RWPE1 (cell line): ENCODE measurements at regions not wholly inside any gene's neighbourhood (a gene's known extent, or its start where the extent isn't known, plus 50 kb on each side); places are given as distances from the start of the nearest gene placed in this dataset.

Experiments used
- CTCF ChIA-PET: fragments of 350-600 bp; sonication (Branson Sonifier 250); formaldehyde crosslinking; extraction: SDS; loops from one replicate; lab custom pipeline; 2021; lab: Yijun Ruan, JAX
- POLR2A ChIA-PET: fragments of 400-600 bp; formaldehyde crosslinking; extraction: SDS; loops from one replicate; lab custom pipeline; 2020; ENCODE audit warnings: antibody characterized with exemption; ENCODE audit not compliant: low non-redundant PET; lab: Yijun Ruan, JAX
- DNase-seq: peaks from one replicate; pipeline ENCODE4 v3.0.0; 2012; ENCODE audit warnings: low spot score
- H3K27ac ChIP-seq: fragments of 450-650 bp; 2 replicates; pipeline ENCODE4 v1.5.1; 2017
- TF ChIP-seq, protein P1 (sequence below): fragments of 450-650 bp; conservative IDR thresholded peaks from 2 replicates; pipeline ENCODE4 v1.5.1; 2017; ENCODE audit warnings: low read depth, mild to moderate bottlenecking

DNA sequence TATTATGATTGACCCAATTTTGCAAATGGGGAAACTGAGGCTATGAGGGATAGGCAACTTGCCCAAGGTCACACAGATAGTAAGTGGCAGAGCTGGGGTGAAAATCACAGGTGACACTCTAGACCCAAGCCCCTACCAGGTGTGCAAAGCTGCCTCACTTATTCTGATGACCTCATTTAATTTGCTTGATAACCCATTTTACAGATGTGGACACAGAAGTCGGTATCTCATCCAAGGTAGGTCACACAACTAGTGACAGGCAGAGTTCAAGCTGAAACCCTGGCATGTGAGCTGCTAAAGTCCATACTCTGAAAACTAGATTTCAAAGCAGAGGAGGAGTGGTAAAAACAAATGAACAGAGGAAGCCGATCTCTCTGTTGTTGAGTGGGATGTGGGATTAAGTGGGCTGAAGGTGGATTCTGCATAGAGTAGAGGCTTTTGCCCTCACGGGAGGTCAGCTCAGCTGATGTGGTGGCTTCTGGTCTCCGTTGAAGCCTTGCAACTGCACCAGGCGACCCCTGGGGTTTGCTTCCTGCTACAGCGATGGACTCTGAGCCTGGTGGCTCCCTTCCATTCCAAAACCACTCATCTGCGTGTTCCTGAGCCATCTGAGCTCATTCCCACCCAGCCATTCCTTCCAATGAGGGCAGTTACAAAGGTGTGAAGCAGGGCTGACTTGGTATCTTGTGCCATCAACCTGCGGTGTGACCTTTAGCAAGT, 164.3 kb upstream of the FHL2 start:
- ChIA-PET POLR2A (interaction anchor here (0.6 kb wide), 2 partner anchors 61 to 119 kb away, joined by 5 read pairs; no protein-coding TSS in a partner anchor), CTCF (interaction anchor here (0.6 kb wide), 1 partner anchor 41 kb away, joined by 3 read pairs; no protein-coding TSS in a partner anchor)
- H3K27ac ChIP-seq, result no peak overlapping the region
- DNase-seq, result no peak
- TF ChIP-seq, protein P1, sequence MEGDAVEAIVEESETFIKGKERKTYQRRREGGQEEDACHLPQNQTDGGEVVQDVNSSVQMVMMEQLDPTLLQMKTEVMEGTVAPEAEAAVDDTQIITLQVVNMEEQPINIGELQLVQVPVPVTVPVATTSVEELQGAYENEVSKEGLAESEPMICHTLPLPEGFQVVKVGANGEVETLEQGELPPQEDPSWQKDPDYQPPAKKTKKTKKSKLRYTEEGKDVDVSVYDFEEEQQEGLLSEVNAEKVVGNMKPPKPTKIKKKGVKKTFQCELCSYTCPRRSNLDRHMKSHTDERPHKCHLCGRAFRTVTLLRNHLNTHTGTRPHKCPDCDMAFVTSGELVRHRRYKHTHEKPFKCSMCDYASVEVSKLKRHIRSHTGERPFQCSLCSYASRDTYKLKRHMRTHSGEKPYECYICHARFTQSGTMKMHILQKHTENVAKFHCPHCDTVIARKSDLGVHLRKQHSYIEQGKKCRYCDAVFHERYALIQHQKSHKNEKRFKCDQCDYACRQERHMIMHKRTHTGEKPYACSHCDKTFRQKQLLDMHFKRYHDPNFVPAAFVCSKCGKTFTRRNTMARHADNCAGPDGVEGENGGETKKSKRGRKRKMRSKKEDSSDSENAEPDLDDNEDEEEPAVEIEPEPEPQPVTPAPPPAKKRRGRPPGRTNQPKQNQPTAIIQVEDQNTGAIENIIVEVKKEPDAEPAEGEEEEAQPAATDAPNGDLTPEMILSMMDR, result no peak

DNA sequence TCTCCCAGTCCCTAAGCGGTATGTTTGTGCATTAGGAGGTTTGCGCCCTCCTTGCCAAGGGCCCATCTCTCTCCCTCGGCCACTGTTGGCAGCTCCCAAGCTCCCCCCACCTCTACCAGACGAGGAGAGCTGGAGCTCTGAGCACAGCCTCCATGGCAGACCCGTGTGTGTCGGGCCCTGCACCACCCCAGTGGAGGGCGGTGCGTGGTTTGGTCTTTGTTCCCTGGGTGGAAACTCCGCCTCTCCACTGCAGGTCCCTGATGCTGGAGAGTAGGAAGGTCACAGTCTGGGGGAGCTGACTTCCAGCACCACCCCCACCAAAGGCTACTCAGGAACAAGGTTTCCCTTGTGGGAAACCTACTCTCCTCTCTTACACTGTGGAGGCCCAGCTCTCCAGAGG, 162.6 kb upstream of the FHL2 start:
- no peak for DNase-seq
- H3K27ac ChIP-seq, result no peak overlapping the region
- ChIA-PET POLR2A (no interaction called here), CTCF (no interaction called here)
- TF ChIP-seq, protein P1, result no peak

DNA sequence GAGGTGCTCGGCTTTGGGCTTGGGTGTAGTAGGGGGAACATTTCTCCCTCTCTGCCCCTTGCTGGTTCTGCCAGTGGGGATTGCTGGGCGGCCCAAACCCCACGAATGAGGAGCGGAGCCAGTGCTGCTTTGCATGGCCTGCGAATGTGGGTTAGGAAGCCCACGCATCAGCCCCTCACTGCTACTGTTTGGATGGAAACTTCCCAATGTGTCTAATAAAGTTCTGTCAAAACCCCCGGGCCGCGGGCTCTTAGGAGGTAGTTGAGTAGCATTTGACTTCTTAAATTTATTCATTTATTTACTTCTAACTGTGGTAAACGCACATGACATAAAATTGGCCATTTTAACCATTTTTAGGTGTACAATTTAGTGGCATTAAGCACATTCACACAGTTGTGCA, 161.3 kb upstream of the FHL2 start:
- TF ChIP-seq, protein P1, result no peak
- ChIA-PET POLR2A (no interaction called here), CTCF (no interaction called here)
- H3K27ac ChIP-seq, result no peak overlapping the region
- DNase-seq, result no peak

DNA sequence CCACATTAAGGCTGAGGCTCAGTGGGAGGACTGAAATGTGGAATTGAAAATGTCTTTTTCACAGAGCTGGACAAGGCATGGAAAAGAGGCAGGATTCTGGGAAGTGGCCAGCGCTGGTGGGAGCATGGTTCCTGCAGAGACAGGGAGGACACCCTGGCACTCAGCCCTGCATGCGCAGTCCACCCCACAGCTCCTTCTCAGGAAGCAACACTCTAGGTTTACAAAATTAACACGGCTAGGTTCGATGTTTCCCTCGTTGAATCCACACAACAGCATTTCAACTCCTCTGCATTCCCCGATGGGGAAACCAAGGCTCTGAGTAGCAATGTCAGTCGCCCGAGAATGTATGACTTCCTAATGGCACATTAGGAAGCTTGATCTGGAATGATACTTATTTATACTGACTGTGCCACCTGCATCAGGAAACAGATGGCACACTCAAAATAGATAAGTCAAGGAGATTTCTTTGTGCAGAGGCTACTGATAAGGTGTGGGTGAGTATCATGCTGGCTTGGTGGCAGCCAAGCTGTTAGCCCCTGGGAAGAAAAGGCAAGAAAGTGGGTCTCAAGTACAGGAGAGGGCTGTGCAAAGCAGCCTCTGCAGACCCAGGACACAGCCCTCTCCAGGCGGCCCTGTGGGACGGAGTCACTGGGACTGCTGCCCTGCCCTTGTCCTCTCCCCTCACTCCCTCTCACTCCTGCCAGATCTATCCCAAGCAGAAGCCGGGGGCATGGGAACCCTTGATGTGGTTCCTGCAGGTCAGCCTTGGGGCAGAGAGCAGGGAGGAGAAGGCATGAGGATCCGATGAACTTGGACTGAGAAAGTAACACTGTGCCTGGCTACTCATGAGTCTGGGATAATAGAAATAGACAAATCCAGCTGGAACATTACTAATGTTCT, 158.4 kb upstream of the FHL2 start:
- H3K27ac ChIP-seq, result no peak overlapping the region
- DNase-seq, result no peak
- ChIA-PET CTCF (interaction anchor here (0.7 kb wide), 1 partner anchor 258 kb away, joined by 4 read pairs; no protein-coding TSS in a partner anchor), POLR2A (interaction anchor here (0.6 kb wide), 1 partner anchor 10 kb away, joined by 4 read pairs; no protein-coding TSS in a partner anchor)
- TF ChIP-seq, protein P1, result no peak

DNA sequence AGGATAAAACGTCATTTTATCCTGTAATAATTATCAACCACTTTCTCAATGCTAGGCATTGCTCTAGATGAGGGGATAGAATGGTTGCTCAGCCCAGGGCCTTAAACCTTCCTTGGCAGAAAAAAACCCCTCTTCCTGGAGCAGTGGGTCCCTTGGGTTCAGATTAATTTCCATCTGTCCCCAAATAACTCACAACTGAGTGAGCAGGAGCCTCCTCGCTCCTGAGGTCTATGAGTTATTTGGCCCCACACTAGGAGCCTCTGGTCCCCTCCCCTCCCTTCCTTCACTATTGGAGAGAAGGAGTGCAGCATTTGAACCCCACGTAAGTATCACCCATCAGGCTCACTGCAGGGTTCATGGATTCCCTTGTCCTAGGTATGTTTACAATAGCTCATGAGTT, 157.5 kb upstream of the FHL2 start:
- TF ChIP-seq, protein P1, result no peak
- CTCF ChIA-PET, result no interaction called here
- POLR2A ChIA-PET, result no interaction called here
- no peak for DNase-seq
- H3K27ac ChIP-seq, result no peak overlapping the region

DNA sequence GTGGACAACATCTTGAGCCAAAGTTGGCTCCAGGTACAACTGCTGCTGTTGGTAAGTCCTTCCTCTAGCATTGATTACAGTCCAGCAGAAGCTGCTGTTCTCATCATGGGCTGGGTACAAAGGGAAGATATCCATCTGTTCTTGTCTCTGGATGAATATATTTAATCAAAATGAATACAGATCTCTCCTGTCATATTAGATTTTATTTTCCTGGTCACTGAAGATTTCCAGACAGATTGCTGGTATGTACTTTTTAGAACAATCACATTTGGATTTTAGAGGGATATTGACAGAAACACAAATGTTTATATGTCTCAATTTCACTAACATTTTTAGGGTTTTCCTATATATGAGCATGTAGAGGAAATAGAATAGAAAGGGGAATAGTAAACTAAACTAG, 155.4 kb upstream of the FHL2 start:
- H3K27ac ChIP-seq, result no peak overlapping the region
- POLR2A ChIA-PET, result no interaction called here
- TF ChIP-seq, protein P1, result no peak
- CTCF ChIA-PET, result no interaction called here
- no peak for DNase-seq
